ENCODE measurements at regions not wholly inside any gene's neighbourhood (a gene's known extent, or its start where the extent isn't known, plus 50 kb on each side); places are given as distances from the start of the nearest gene placed in this dataset.
"Not testable (repeated sequence)": the region's sequence is repeated elsewhere in the genome, so short reads cannot be mapped to it uniquely, and the experiment has no call there.

- no peak for DNase-seq
Observed at GRCh38 chr4:32672359-32672758, 1952.2 kb downstream of the PCDH7 start.

DNA sequence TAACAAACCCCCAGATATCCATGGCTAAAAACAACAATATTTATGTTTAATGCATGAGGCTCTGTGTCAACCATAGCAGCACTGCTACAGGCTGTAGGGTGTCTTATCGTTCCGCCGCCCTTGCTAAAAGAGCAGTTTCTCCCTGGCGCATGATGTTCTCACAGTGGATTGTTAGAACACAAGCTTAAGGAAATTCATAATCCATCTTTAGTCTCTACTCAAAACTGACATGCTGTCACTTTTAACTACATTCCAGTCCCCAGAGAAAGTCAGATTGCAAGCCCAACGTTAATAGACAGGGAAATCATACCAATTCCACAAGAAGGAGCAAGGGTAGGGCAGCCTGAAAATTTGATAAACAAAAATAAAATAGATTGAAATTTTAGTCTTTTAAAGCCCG is 1960.8 kb downstream of the PCDH7 start:
- no peak for DNase-seq

GRCh38 chr4:32684160-32684559 is 1964.0 kb downstream of the PCDH7 start:
- no peak for DNase-seq

GRCh38 chr4:32686123-32686522 is 1966.0 kb downstream of the PCDH7 start:
- no peak for DNase-seq

GRCh38 chr4:32689518-32689917 is 1969.3 kb downstream of the PCDH7 start:
- DNase-seq, result no peak

GRCh38 chr4:32697281-32697814 is 1977.2 kb downstream of the PCDH7 start:
- DNase-seq, result peak; percentile 56

- no peak for DNase-seq
Observed at GRCh38 chr4:32700838-32701237, 1980.7 kb downstream of the PCDH7 start.

DNA sequence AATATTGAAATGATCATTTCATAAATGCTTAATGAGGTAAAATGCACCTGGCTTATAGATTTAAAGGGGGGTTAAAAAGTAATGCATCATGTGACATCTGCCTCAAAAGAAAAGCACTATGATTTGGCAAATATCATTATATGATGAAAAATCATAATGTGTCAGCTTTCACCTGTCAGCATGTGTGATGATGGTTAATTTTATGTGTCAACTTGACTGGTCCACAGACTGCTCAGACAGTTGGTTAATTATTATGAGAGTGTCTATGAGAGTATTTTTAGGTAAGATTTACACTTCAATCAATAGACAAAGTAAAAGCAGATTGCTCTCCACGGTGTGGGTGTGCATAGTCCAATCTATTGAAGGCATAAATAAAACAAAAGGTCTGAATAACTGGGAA is 1986.7 kb downstream of the PCDH7 start:
- DNase-seq, result no peak

GRCh38 chr4:32716090-32716620 is 1996.0 kb downstream of the PCDH7 start:
- not testable (repeated sequence) for DNase-seq

DNA sequence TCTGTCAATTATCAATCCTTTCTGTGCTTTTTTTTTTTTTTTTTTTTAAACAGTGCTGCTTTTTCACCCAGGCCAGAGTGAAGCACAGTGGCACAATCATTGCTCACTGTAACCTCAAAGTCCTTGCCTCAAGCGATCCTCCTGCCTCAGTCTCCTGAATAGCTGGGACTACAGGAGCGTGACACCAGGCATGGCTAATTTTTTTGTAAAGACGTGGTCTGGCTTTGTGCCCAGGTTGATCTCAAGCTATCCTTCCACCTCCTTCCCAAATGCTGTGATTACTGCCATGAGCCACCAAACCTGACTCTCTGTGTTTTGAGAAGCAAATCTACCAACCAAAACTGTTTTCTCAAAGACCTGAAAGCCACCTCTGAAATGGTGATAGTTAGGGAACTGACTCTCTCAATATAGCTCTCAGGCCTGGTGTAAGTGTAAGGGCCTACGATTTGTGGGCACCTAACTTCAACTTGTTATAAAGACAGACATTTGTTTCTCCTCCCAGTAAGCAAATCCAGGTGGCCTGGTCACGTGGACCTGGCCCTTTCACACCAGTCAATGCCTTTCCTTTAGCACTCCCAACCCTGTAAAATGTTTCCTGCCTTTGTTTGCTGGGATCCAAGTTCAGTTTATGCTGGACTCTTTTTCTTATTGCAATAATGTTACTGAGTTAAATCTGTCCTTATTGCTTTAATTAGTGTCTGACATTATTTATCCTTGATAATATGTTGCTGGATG is 2015.9 kb downstream of the PCDH7 start:
- DNase-seq, result no peak

GRCh38 chr4:32744211-32744610 is 2024.0 kb downstream of the PCDH7 start:
- DNase-seq, result no peak

DNA sequence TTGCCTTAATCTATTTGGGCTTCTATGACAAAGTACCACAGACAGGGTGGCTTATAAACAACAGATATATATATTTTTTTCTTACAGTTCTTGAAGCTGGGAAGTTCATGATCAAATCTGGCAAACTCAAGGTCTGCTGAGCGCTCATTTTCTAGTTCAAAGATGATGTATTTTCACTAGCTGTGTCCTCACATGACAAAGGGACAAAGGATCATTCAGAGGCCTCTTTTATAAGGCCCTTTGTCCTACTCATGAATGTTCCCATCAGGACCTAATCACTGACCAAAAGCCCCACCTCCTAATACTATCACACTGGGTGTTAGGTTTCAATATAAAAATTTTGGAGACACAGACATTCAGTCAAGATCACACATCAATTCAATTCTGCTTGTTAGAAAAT is 2025.2 kb downstream of the PCDH7 start:
- no peak for DNase-seq

- no peak for DNase-seq
Observed at GRCh38 chr4:32748061-32748460, 2027.9 kb downstream of the PCDH7 start.

DNA sequence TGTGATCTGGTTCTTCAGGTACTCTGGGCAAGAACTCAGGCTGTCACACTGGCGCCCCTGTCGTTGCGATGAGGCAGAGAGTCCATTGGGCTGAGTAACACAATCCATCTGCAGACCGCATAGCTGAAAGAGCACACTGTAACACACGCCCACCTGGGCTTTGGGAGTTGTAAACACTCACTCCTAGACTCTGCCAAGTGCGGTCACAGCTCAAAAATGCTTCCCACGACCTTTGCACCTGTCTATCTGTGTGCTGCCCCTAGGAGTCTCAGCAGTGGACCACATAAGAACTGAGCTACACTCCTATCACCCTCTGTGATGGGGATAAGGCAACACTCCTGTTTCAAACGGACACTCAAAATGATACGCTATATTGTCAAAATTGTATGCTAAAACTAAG is 2028.3 kb downstream of the PCDH7 start:
- DNase-seq, result no peak

- no peak for DNase-seq
Observed at GRCh38 chr4:32752962-32753361, 2032.8 kb downstream of the PCDH7 start.

- DNase-seq, result no peak
Observed at GRCh38 chr4:32768664-32769389, 2048.7 kb downstream of the PCDH7 start.

GRCh38 chr4:32771491-32771890 is 2051.3 kb downstream of the PCDH7 start:
- DNase-seq, result no peak

DNA sequence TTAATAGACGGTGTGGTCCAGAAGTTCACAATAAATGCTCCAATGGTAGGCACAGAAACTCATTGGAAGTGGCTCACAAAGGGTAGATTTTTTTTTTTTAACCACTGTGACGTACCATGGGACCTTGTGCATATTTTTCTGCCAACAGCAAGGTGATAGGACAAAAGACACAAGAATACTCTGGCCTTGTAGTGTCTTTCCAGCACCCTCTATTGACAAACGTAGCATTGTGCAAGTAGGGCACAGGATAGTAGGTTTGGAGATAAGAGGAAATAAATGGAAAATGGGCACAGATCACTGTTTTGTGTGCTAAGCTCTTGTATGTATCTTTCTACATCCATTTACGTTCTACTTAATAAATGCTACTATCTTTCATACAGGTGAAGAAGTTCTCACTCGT is 2054.9 kb downstream of the PCDH7 start:
- peak; percentile 68 for DNase-seq

GRCh38 chr4:32776435-32777203 is 2056.4 kb downstream of the PCDH7 start:
- no peak for DNase-seq

DNA sequence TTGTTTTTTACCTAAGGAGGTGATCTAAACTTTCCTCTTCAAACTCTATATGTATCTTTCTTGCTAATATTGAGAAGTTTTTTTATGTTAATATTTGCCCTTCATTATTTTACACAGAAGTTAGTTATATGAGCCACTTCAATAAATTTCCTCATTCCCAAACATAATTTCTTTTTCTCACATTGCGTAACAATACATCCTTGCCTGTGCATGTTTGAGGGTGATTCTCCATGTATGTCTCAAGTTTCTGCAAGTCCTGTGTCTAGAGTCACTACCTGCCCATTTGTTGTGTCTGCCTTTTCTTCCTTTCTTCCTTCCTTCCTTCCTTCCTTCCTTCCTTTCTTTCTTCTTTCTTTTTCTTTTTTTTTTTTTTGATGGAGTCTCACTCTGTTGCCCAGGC is 2057.9 kb downstream of the PCDH7 start:
- no peak for DNase-seq

DNA sequence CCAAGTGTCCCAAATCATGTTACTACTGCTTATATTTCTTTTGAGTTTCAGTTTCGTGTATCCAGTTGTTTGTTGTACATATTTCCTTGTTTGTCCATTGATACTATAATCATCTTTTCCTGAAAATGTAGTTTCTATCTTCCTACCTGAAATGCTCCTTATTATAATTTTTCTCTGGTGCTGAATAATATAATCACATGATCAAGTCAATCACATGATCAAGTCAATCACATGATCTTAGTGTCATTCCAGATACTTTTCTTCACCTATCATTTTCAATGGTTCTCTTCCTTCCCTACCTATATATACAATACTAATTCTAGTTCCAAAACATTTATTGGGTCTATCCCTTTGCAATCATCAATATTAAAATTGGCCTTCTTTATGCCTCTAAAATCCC is 2058.8 kb downstream of the PCDH7 start:
- no peak for DNase-seq

GRCh38 chr4:32789026-32789608 is 2068.9 kb downstream of the PCDH7 start:
- DNase-seq, result no peak

- no peak for DNase-seq
Observed at GRCh38 chr4:32790803-32791202, 2070.6 kb downstream of the PCDH7 start.

All from OCI-M1 (cell line).